ENCODE measurements at regions not wholly inside any gene's neighbourhood (a gene's known extent, or its start where the extent isn't known, plus 50 kb on each side); places are given as distances from the start of the nearest gene placed in this dataset.

- TF ChIP-seq CTCF (IDR thresholded peaks at IDR 0.05) (no peak), POLR2A (IDR thresholded peaks at IDR 0.05) (no peak), EP300 (IDR thresholded peaks at IDR 0.05) (no peak), POLR2AphosphoS5 (IDR thresholded peaks at IDR 0.05) (no peak)
These were observed 1028.7 kb downstream of the NTRK3 start for GRCh38 chr15:87227846-87228245.

Data from suprapubic skin (tissue), 4 donors.